PC-3 (cell line): ENCODE measurements at regions not wholly inside any gene's neighbourhood (a gene's known extent, or its start where the extent isn't known, plus 50 kb on each side); places are given as distances from the start of the nearest gene placed in this dataset.

Experiments
- ATAC-seq: fragments of 200-7000 bp; cut with Tn5 transposase; 2 replicates; pipeline ENCODE4 v1.9.1; 2020; ENCODE audit warnings: mild to moderate bottlenecking, moderate library complexity
- BruUV-seq: library from RNA; stranded (reverse); fragments of 400-500 nt; replicated peaks from 2 replicates; lab custom pipeline; 2021; lab: Mats Ljungman, UMichigan
- CTCF ChIA-PET: fragments of 300-600 bp; sonication (Branson Sonifier 250); formaldehyde crosslinking; loops from one replicate; lab custom pipeline; 2022; ENCODE audit warnings: antibody characterized with exemption; lab: Charles Lee
- POLR2A ChIA-PET: fragments of 300-600 bp; sonication (Branson Sonifier 250); formaldehyde crosslinking; loops from one replicate; lab custom pipeline; 2022; ENCODE audit warnings: antibody characterized with exemption; ENCODE audit not compliant: unreplicated experiment; lab: Charles Lee
- DNase-seq: peaks from one replicate; pipeline ENCODE4 v3.0.0-alpha.2; 2015
- H2AFZ ChIP-seq: fragments of 300-600 bp; sonication (generic); 2 replicates; pipeline ENCODE4 v1.6.0; 2016; ENCODE audit warnings: antibody characterized with exemption, low read length
- H3F3A ChIP-seq: fragments of 300-600 bp; sonication (generic); one replicate; pipeline ENCODE4 v1.6.0; 2017; ENCODE audit warnings: antibody characterized with exemption, low read length, control low read depth, mild to moderate bottlenecking; ENCODE audit not compliant: unreplicated experiment
- H3K27ac ChIP-seq: fragments of 300-600 bp; sonication (generic); 2 replicates; pipeline ENCODE4 v1.5.1; 2016; ENCODE audit warnings: mild to moderate bottlenecking, low read length
- H3K27me3 ChIP-seq: fragments of 300-600 bp; sonication (generic); 2 replicates; pipeline ENCODE4 v1.6.1; 2016; ENCODE audit warnings: low read length, mixed read lengths
- H3K36me3 ChIP-seq: fragments of 300-600 bp; sonication (generic); 2 replicates; pipeline ENCODE4 v1.6.1; 2016; ENCODE audit warnings: low read depth, mixed run types, low read length, mixed read lengths
- H3K4me1 ChIP-seq: fragments of 300-600 bp; sonication (generic); 2 replicates; pipeline ENCODE4 v1.5.1; 2016; ENCODE audit warnings: low read length; ENCODE audit not compliant: insufficient read depth
- H3K4me2 ChIP-seq: fragments of 300-600 bp; sonication (generic); 2 replicates; pipeline ENCODE4 v1.6.0; 2016; ENCODE audit warnings: low read length
- H3K4me3 ChIP-seq: fragments of 300-600 bp; sonication (generic); 2 replicates; pipeline ENCODE4 v1.5.1; 2016; ENCODE audit warnings: mild to moderate bottlenecking, low read length, mixed read lengths
- H3K79me2 ChIP-seq: fragments of 300-600 bp; sonication (generic); 2 replicates; pipeline ENCODE4 v1.6.1; 2017; ENCODE audit warnings: low read length, mixed read lengths
- H3K9ac ChIP-seq: fragments of 300-600 bp; sonication (generic); 2 replicates; pipeline ENCODE4 v1.6.0; 2016; ENCODE audit warnings: mild to moderate bottlenecking, low read length
- H3K9me2 ChIP-seq: fragments of 300-600 bp; sonication (generic); replicated peaks from 2 replicates; pipeline ENCODE4 v1.6.1; 2016; ENCODE audit warnings: mixed run types, low read length, mixed read lengths
- H3K9me3 ChIP-seq: fragments of 300-600 bp; sonication (generic); 2 replicates; pipeline ENCODE4 v1.6.1; 2016; ENCODE audit warnings: low read length, mixed read lengths
- H4K20me1 ChIP-seq: fragments of 300-600 bp; sonication (generic); 2 replicates; pipeline ENCODE4 v1.6.1; 2016; ENCODE audit warnings: low read length, mixed read lengths
- CTCF ChIP-seq: fragments of 300-600 bp; sonication (generic); conservative IDR thresholded peaks from 2 replicates; pipeline ENCODE4 v1.5.1; 2017; ENCODE audit warnings: antibody characterized with exemption, low read depth, mild to moderate bottlenecking, low read length
- EZH2 ChIP-seq: fragments of 300-600 bp; sonication (generic); IDR thresholded peaks from one replicate; pipeline ENCODE4 v1.6.1; 2017; ENCODE audit warnings: antibody characterized with exemption, mild to moderate bottlenecking, low read length; ENCODE audit not compliant: unreplicated experiment
- EZH2phosphoT487 ChIP-seq: fragments of 300-600 bp; sonication (generic); IDR thresholded peaks from 2 replicates; pipeline ENCODE4 v1.6.1; 2018; ENCODE audit warnings: mild to moderate bottlenecking, antibody characterized with exemption, low read length, borderline replicate concordance
- intact Hi-C: fragments of 100-400 bp; cut with micrococcal nuclease; formaldehyde crosslinking; loops from 2 replicates; pipeline ENCODE4 v1.9.0; 2023

- Histone ChIP-seq H3F3A (no peaks in the 10 kb centered on the region), H4K20me1 (no peaks in the 10 kb centered on the region), H2AFZ (no peak overlapping the region), H3K4me1 (no peaks in the 10 kb centered on the region), H3K79me2 (no peaks in the 10 kb centered on the region), H3K27ac (no peak overlapping the region), H3K27me3 (peaks cover 47% of the 10 kb centered on the region), H3K9ac (no peak overlapping the region), H3K9me3 (no peaks in the 10 kb centered on the region), H3K4me3 (no peak overlapping the region), H3K36me3 (no peaks in the 10 kb centered on the region), H3K4me2 (no peak overlapping the region), H3K9me2 (no peaks in the 10 kb centered on the region)
- DNase-seq, result no peak
- intact Hi-C loops, result no loop called here
- BruUV-seq, result no TSS peak
- TF ChIP-seq EZH2phosphoT487 (no peak), EZH2 (no peak), CTCF (no peak)
- no peak for ATAC-seq
- POLR2A ChIA-PET, result no interaction called here
- CTCF ChIA-PET, result no interaction called here
Measured at GRCh38 chr1:17886838-17887441, 131.8 kb downstream of the ACTL8 start.

DNA sequence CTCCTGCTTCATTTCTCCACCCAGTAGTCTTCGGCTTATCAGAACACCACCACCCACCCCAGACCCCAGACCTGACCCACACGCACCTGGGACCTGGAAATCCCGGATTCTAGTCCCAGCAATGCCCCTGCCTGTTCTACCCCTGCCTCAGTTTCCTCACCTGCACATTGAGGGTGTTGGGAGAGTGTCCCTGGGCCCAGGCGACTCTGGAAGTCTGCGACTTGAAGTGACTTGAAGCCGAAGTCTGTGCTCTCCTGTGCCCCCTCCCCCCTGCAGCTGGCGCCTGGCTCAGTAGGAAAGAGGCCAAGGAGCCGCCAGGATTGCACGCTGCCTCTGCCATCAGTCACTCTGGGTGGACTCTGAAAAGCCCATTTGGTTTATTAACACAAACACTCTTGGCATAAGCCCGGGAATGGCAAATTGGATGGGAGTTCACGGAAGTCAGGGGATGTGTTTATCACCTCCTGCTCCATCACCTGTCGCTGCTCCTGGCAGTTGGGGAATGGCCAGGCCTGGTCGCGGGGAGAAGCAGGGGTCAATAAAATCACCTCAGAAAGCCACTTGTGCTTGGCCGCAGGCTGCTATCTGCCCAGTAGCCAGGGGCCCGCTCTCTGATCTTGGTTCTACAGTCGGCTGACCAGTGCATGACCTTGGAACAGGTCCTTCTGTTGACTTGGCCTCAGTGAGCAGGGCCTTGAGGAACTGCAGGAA lies 132.7 kb downstream of the ACTL8 start:
- no TSS peak for BruUV-seq
- H3K36me3 ChIP-seq, result no peaks in the 10 kb centered on the region
- H3K4me2 ChIP-seq, result no peak overlapping the region
- H3F3A ChIP-seq, result no peaks in the 10 kb centered on the region
- no peak overlapping the region for H3K4me3 ChIP-seq
- no peak for DNase-seq
- ChIA-PET POLR2A (no interaction called here), CTCF (no interaction called here)
- H3K79me2 ChIP-seq, result no peaks in the 10 kb centered on the region
- no peak overlapping the region for H3K27ac ChIP-seq
- no peaks in the 10 kb centered on the region for H3K9me3 ChIP-seq
- H3K9me2 ChIP-seq, result no peaks in the 10 kb centered on the region
- ATAC-seq, result no peak
- H4K20me1 ChIP-seq, result no peaks in the 10 kb centered on the region
- TF ChIP-seq EZH2 (no peak), EZH2phosphoT487 (no peak), CTCF (no peak)
- H3K27me3 ChIP-seq, result peaks cover 47% of the 10 kb centered on the region
- intact Hi-C loops, result no loop called here
- no peaks in the 10 kb centered on the region for H3K4me1 ChIP-seq
- H2AFZ ChIP-seq, result no peak overlapping the region
- H3K9ac ChIP-seq, result no peak overlapping the region
